ENCODE measurements at regions not wholly inside any gene's neighbourhood (a gene's known extent, or its start where the extent isn't known, plus 50 kb on each side); places are given as distances from the start of the nearest gene placed in this dataset.

- H2AFZ ChIP-seq (ENCODE audit: low read depth, low read length): no peak overlapping the region
- no peak overlapping the region for H3K9ac ChIP-seq (ENCODE audit: low read length)
- H3K4me2 ChIP-seq (ENCODE audit: low read length): no peak overlapping the region
- no peaks in the 10 kb centered on the region for H3K9me2 ChIP-seq (ENCODE audit: insufficient read depth, low read length)
- H3K36me3 ChIP-seq (ENCODE audit: insufficient read depth, low read length): no peaks in the 10 kb centered on the region
- H3K27me3 ChIP-seq (ENCODE audit: insufficient read depth, low read depth, low read length): no peaks in the 10 kb centered on the region
- no peak overlapping the region for H3K27ac ChIP-seq (ENCODE audit: low read length)
- no peaks in the 10 kb centered on the region for H4K20me1 ChIP-seq (ENCODE audit: insufficient read depth)
- no peaks in the 10 kb centered on the region for H3K79me2 ChIP-seq (replicated peaks; ENCODE audit: insufficient read depth, low read length)
- H3K4me3 ChIP-seq (ENCODE audit: low read length): no peak overlapping the region
- TF ChIP-seq EZH2 (IDR thresholded peaks at IDR 0.05; ENCODE audit: borderline replicate concordance, insufficient read depth, low read length, poor library complexity, severe bottlenecking): no peak
- TF ChIP-seq TAF1 (IDR thresholded peaks at IDR 0.05; ENCODE audit: low read depth): no peak
- TF ChIP-seq, protein P1, sequence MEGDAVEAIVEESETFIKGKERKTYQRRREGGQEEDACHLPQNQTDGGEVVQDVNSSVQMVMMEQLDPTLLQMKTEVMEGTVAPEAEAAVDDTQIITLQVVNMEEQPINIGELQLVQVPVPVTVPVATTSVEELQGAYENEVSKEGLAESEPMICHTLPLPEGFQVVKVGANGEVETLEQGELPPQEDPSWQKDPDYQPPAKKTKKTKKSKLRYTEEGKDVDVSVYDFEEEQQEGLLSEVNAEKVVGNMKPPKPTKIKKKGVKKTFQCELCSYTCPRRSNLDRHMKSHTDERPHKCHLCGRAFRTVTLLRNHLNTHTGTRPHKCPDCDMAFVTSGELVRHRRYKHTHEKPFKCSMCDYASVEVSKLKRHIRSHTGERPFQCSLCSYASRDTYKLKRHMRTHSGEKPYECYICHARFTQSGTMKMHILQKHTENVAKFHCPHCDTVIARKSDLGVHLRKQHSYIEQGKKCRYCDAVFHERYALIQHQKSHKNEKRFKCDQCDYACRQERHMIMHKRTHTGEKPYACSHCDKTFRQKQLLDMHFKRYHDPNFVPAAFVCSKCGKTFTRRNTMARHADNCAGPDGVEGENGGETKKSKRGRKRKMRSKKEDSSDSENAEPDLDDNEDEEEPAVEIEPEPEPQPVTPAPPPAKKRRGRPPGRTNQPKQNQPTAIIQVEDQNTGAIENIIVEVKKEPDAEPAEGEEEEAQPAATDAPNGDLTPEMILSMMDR (IDR thresholded peaks at IDR 0.05; ENCODE audit: poor library complexity, severe bottlenecking): no peak
- TF ChIP-seq EP300 (conservative IDR thresholded peaks at IDR 0.05; ENCODE audit: poor library complexity, severe bottlenecking): no peak
- no peak for TF ChIP-seq SMC3 (conservative IDR thresholded peaks at IDR 0.05; ENCODE audit: poor library complexity)
- TF ChIP-seq REST (IDR thresholded peaks at IDR 0.05; ENCODE audit: borderline replicate concordance): no peak
- TF ChIP-seq MXI1 (conservative IDR thresholded peaks at IDR 0.05; ENCODE audit: poor library complexity, severe bottlenecking): no peak
- no peak for TF ChIP-seq RAD21 (conservative IDR thresholded peaks at IDR 0.05)
- no peak for TF ChIP-seq POLR2AphosphoS5 (IDR thresholded peaks at IDR 0.05)
- no peaks in the 10 kb centered on the region for H3K9me3 ChIP-seq (ENCODE audit: low read length)
- H3F3A ChIP-seq (ENCODE audit: insufficient read depth, low read length, poor library complexity, severe bottlenecking): no peaks in the 10 kb centered on the region
Measured at GRCh38 chr11:22454461-22455090, 116.4 kb downstream of the SLC17A6 start.

GRCh38 chr11:22449441-22449840, 111.3 kb downstream of the SLC17A6 start:
- H3K36me3 ChIP-seq (ENCODE audit: insufficient read depth, low read length): no peaks in the 10 kb centered on the region
- no peaks in the 10 kb centered on the region for H3K79me2 ChIP-seq (replicated peaks; ENCODE audit: insufficient read depth, low read length)
- no peak overlapping the region for H3K4me2 ChIP-seq (ENCODE audit: low read length)
- H3K4me3 ChIP-seq (ENCODE audit: low read length): no peak overlapping the region
- H3F3A ChIP-seq (ENCODE audit: insufficient read depth, low read length, poor library complexity, severe bottlenecking): no peaks in the 10 kb centered on the region
- H3K9ac ChIP-seq (ENCODE audit: low read length): no peak overlapping the region
- no peak overlapping the region for H3K27ac ChIP-seq (ENCODE audit: low read length)
- H2AFZ ChIP-seq (ENCODE audit: low read depth, low read length): no peak overlapping the region
- no peaks in the 10 kb centered on the region for H4K20me1 ChIP-seq (ENCODE audit: insufficient read depth)
- no peaks in the 10 kb centered on the region for H3K9me2 ChIP-seq (ENCODE audit: insufficient read depth, low read length)
- H3K27me3 ChIP-seq (ENCODE audit: insufficient read depth, low read depth, low read length): no peaks in the 10 kb centered on the region
- H3K9me3 ChIP-seq (ENCODE audit: low read length): no peaks in the 10 kb centered on the region
- TF ChIP-seq SMC3 (conservative IDR thresholded peaks at IDR 0.05; ENCODE audit: poor library complexity) (no peak), POLR2AphosphoS5 (IDR thresholded peaks at IDR 0.05) (no peak), EP300 (conservative IDR thresholded peaks at IDR 0.05; ENCODE audit: poor library complexity, severe bottlenecking) (no peak), MXI1 (conservative IDR thresholded peaks at IDR 0.05; ENCODE audit: poor library complexity, severe bottlenecking) (no peak), EZH2 (IDR thresholded peaks at IDR 0.05; ENCODE audit: borderline replicate concordance, insufficient read depth, low read length, poor library complexity, severe bottlenecking) (no peak)
- TF ChIP-seq, protein P1 (IDR thresholded peaks at IDR 0.05; ENCODE audit: poor library complexity, severe bottlenecking): no peak

Data from neural cell (in vitro differentiated cells).